HT1080 (cell line): ENCODE measurements at regions not wholly inside any gene's neighbourhood (a gene's known extent, or its start where the extent isn't known, plus 50 kb on each side); places are given as distances from the start of the nearest gene placed in this dataset.
"Not testable (repeated sequence)": the region's sequence is repeated elsewhere in the genome, so short reads cannot be mapped to it uniquely, and the experiment has no call there.

Source experiments
- DNase-seq: peaks from one replicate; pipeline ENCODE4 v3.0.0-alpha.2; 2015; ENCODE audit warnings: low read depth

GRCh38 chr12:87344699-87345098 is 684.5 kb downstream of the C12orf50 start:
- peak; percentile 19 for DNase-seq

GRCh38 chr12:87338681-87339080 is 690.5 kb downstream of the C12orf50 start:
- no peak for DNase-seq

GRCh38 chr12:87336814-87337336 is 692.3 kb downstream of the C12orf50 start:
- no peak for DNase-seq

- DNase-seq = no peak
These were observed 696.0 kb downstream of the C12orf50 start for GRCh38 chr12:87332987-87333726.

GRCh38 chr12:87330071-87330555 is 699.1 kb downstream of the C12orf50 start:
- not testable (repeated sequence) for DNase-seq

GRCh38 chr12:87329076-87329863 is 699.9 kb downstream of the C12orf50 start:
- DNase-seq = no peak

- DNase-seq = peak; percentile 62
These were observed 705.8 kb downstream of the C12orf50 start for GRCh38 chr12:87323369-87323768.

- no peak for DNase-seq
These were observed 708.5 kb downstream of the C12orf50 start for GRCh38 chr12:87320724-87321123.

- peak; percentile 8 for DNase-seq
These were observed 711.9 kb downstream of the C12orf50 start for GRCh38 chr12:87317302-87317701.

- DNase-seq = no peak
These were observed 718.0 kb downstream of the C12orf50 start for GRCh38 chr12:87311206-87311605.

- no peak for DNase-seq
These were observed 719.1 kb downstream of the C12orf50 start for GRCh38 chr12:87310126-87310525.

- DNase-seq = no peak
These were observed 723.7 kb downstream of the C12orf50 start for GRCh38 chr12:87305481-87305880.

- no peak for DNase-seq
These were observed 724.8 kb downstream of the C12orf50 start for GRCh38 chr12:87304406-87304805.

GRCh38 chr12:87303396-87304012 is 725.7 kb downstream of the C12orf50 start:
- no peak for DNase-seq

- no peak for DNase-seq
These were observed 727.0 kb downstream of the C12orf50 start for GRCh38 chr12:87302126-87302745.

- no peak for DNase-seq
These were observed 738.7 kb downstream of the C12orf50 start for GRCh38 chr12:87290505-87290904.

- DNase-seq = no peak
These were observed 745.3 kb downstream of the C12orf50 start for GRCh38 chr12:87283886-87284285.

- DNase-seq = no peak
These were observed 746.1 kb downstream of the C12orf50 start for GRCh38 chr12:87283111-87283510.

GRCh38 chr12:87280893-87281292 is 748.3 kb downstream of the C12orf50 start:
- DNase-seq = no peak

GRCh38 chr12:87280356-87280755 is 748.8 kb downstream of the C12orf50 start:
- no peak for DNase-seq

GRCh38 chr12:87274594-87275245 is 754.5 kb downstream of the C12orf50 start:
- peak; percentile 44 for DNase-seq
